ENCODE measurements at regions not wholly inside any gene's neighbourhood (a gene's known extent, or its start where the extent isn't known, plus 50 kb on each side); places are given as distances from the start of the nearest gene placed in this dataset.

GRCh38 chr13:67469623-67470022, 239.5 kb upstream of the PCDH9 start:
- intact Hi-C loops (cut with micrococcal nuclease; ENCODE audit: unreplicated experiment): no loop called here
- no peak for TF ChIP-seq CTCF (conservative IDR thresholded peaks at IDR 0.05; ENCODE audit: low read depth, low read length)
- TF ChIP-seq EZH2 (IDR thresholded peaks at IDR 0.05; ENCODE audit: borderline replicate concordance, low read depth, low read length, poor library complexity, severe bottlenecking): no peak
- H3K4me1 ChIP-seq (ENCODE audit: insufficient read depth, low read length, poor library complexity, severe bottlenecking): no peaks in the 10 kb centered on the region

GRCh38 chr13:67466569-67466968, 236.4 kb upstream of the PCDH9 start:
- Histone ChIP-seq H3K4me3 (ENCODE audit: low read depth, low read length, poor library complexity, severe bottlenecking) (no peak overlapping the region), H3K4me1 (ENCODE audit: insufficient read depth, low read length, poor library complexity, severe bottlenecking) (no peaks in the 10 kb centered on the region), H3K27ac (ENCODE audit: low read depth, low read length, poor library complexity, severe bottlenecking) (no peak overlapping the region), H3K27me3 (replicated peaks; ENCODE audit: insufficient read depth, low read depth, low read length, poor library complexity) (no peaks in the 10 kb centered on the region), H3K9me3 (ENCODE audit: low read depth, low read length, poor library complexity, severe bottlenecking) (no peaks in the 10 kb centered on the region), H3K36me3 (ENCODE audit: insufficient read depth, low read length, poor library complexity, severe bottlenecking) (no peaks in the 10 kb centered on the region)
- POLR2A ChIA-PET (ENCODE audit: low non-redundant PET): no interaction called here
- BruUV-seq (replicated peaks): no TSS peak
- CTCF ChIA-PET: no interaction called here
- DNase-seq (ENCODE audit: low spot score): no peak
- TF ChIP-seq CTCF (conservative IDR thresholded peaks at IDR 0.05; ENCODE audit: low read depth, low read length) (no peak), EZH2 (IDR thresholded peaks at IDR 0.05; ENCODE audit: borderline replicate concordance, low read depth, low read length, poor library complexity, severe bottlenecking) (no peak)
- intact Hi-C loops (cut with micrococcal nuclease; ENCODE audit: unreplicated experiment): no loop called here

More at GRCh38 chr13:67469623-67470022, 239.5 kb upstream of the PCDH9 start:
- ChIA-PET POLR2A (ENCODE audit: low non-redundant PET) (no interaction called here), CTCF (no interaction called here)
- H3K9me3 ChIP-seq (ENCODE audit: low read depth, low read length, poor library complexity, severe bottlenecking): no peaks in the 10 kb centered on the region
- no peak overlapping the region for H3K4me3 ChIP-seq (ENCODE audit: low read depth, low read length, poor library complexity, severe bottlenecking)
- no peaks in the 10 kb centered on the region for H3K27me3 ChIP-seq (replicated peaks; ENCODE audit: insufficient read depth, low read depth, low read length, poor library complexity)
- no peak for DNase-seq (ENCODE audit: low spot score)
- no TSS peak for BruUV-seq (replicated peaks)
- H3K36me3 ChIP-seq (ENCODE audit: insufficient read depth, low read length, poor library complexity, severe bottlenecking): no peaks in the 10 kb centered on the region
- no peak overlapping the region for H3K27ac ChIP-seq (ENCODE audit: low read depth, low read length, poor library complexity, severe bottlenecking)

GRCh38 chr13:67464154-67464553, 234.0 kb upstream of the PCDH9 start:
- DNase-seq (ENCODE audit: low spot score): no peak

More at GRCh38 chr13:67464154-67464553, 234.0 kb upstream of the PCDH9 start:
- TF ChIP-seq EZH2 (IDR thresholded peaks at IDR 0.05; ENCODE audit: borderline replicate concordance, low read depth, low read length, poor library complexity, severe bottlenecking) (no peak), CTCF (conservative IDR thresholded peaks at IDR 0.05; ENCODE audit: low read depth, low read length) (no peak)
- BruUV-seq (replicated peaks): no TSS peak
- Histone ChIP-seq H3K27me3 (replicated peaks; ENCODE audit: insufficient read depth, low read depth, low read length, poor library complexity) (no peaks in the 10 kb centered on the region), H3K27ac (ENCODE audit: low read depth, low read length, poor library complexity, severe bottlenecking) (no peak overlapping the region), H3K9me3 (ENCODE audit: low read depth, low read length, poor library complexity, severe bottlenecking) (no peaks in the 10 kb centered on the region), H3K36me3 (ENCODE audit: insufficient read depth, low read length, poor library complexity, severe bottlenecking) (no peaks in the 10 kb centered on the region), H3K4me1 (ENCODE audit: insufficient read depth, low read length, poor library complexity, severe bottlenecking) (no peaks in the 10 kb centered on the region), H3K4me3 (ENCODE audit: low read depth, low read length, poor library complexity, severe bottlenecking) (no peak overlapping the region)
- CTCF ChIA-PET: no interaction called here
- POLR2A ChIA-PET (ENCODE audit: low non-redundant PET): no interaction called here
- intact Hi-C loops (cut with micrococcal nuclease; ENCODE audit: unreplicated experiment): no loop called here

Data from A673 (cell line).